ENCODE measurements at regions not wholly inside any gene's neighbourhood (a gene's known extent, or its start where the extent isn't known, plus 50 kb on each side); places are given as distances from the start of the nearest gene placed in this dataset.

DNA sequence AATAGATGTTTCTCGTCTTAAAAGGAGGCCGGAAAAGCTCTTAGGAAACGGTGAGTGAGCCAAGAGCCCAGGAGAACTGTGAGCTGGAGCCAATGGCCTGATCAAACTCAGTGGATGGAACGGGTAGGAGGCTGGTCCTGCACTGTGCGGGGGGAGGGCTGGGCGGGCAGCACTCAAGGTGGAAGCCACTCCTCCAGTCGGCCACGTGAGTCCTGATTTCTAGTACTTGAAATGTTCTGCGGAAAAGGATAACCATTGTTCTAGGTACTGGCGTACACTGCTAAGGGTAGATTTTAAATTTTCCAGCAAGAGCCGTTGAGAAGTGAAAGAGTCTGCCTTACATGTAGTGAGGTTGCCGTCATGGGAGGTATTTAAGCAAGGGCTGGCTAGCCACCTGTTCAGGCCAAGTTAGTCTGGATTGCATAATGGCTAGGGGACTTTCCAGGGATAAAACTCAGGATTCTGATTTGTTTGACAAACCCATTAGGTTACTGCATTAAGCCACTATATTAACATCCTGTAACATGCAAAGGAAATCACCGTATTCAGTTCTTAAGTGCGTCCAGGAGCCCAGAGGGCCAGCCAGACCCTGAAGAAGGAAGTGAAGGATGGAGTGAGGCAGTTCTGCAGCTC is 51.3 kb upstream of the ODC1 start:
- Histone ChIP-seq H2AFZ (ENCODE audit: low read depth) (no peak overlapping the region), H4K20me1 (ENCODE audit: insufficient read depth) (no peaks in the 10 kb centered on the region), H3K4me1 (ENCODE audit: control insufficient read depth in 1 of 2, insufficient read depth in 2 of 2, low read depth in 1 of 2, low read length in 1 of 2) (peaks cover 0 to 3% of the 10 kb centered on the region in 2 experiments; a peak in 2 of 4 replicates), H3K9me3 (no peaks in the 10 kb centered on the region), H3K4me2 (no peak overlapping the region), H3F3A (replicated peaks; ENCODE audit: insufficient read depth) (no peaks in the 10 kb centered on the region), H3K4me3 (ENCODE audit: low read depth in 2 of 2, low read length in 1 of 2) (no peak overlapping the region), H3K36me3 (replicated peaks in 1 of 2; ENCODE audit: control insufficient read depth in 1 of 2, insufficient read depth in 2 of 2, low read length in 1 of 2) (no peaks in the 10 kb centered on the region), H3K27me3 (ENCODE audit: insufficient read depth) (peaks cover 9% of the 10 kb centered on the region; the same call in 1 of the 2 replicates), H3K79me2 (ENCODE audit: insufficient read depth) (no peaks in the 10 kb centered on the region), H3K9ac (no peak overlapping the region), H3K27ac (ENCODE audit: low read depth in 2 of 2, low read length in 1 of 2) (no peak overlapping the region), H3K9me2 (no peaks in the 10 kb centered on the region)
- DNase-seq, result no peak
- ChIA-PET POLR2A (no interaction called here), CTCF (interaction anchor here (1.6 kb wide), 1 partner anchor 12 kb away, joined by 3 read pairs; no protein-coding TSS in a partner anchor)
- no peak for TF ChIP-seq TEAD4 (IDR thresholded peaks at IDR 0.05; ENCODE audit: borderline replicate concordance, insufficient read depth)
- TF ChIP-seq, protein P1, sequence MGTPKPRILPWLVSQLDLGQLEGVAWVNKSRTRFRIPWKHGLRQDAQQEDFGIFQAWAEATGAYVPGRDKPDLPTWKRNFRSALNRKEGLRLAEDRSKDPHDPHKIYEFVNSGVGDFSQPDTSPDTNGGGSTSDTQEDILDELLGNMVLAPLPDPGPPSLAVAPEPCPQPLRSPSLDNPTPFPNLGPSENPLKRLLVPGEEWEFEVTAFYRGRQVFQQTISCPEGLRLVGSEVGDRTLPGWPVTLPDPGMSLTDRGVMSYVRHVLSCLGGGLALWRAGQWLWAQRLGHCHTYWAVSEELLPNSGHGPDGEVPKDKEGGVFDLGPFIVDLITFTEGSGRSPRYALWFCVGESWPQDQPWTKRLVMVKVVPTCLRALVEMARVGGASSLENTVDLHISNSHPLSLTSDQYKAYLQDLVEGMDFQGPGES (IDR thresholded peaks at IDR 0.05; ENCODE audit: low read depth, low read length), result no peak
- TF ChIP-seq RXRA (IDR thresholded peaks at IDR 0.05; ENCODE audit: borderline replicate concordance, low read depth), result no peak
- TF ChIP-seq GATA2 (CRISPR knock-in tag; IDR thresholded peaks at IDR 0.05), result no peak
- no peak for TF ChIP-seq SIN3A (IDR thresholded peaks at IDR 0.05; ENCODE audit: borderline replicate concordance, low read depth, low read length)
- TF ChIP-seq EZH2phosphoT487 (IDR thresholded peaks at IDR 0.05; ENCODE audit: borderline replicate concordance, low read depth), result no peak
- no peak for TF ChIP-seq MXI1 (IDR thresholded peaks at IDR 0.05; ENCODE audit: low read depth, low read length)
- no peak for TF ChIP-seq EP300 (IDR thresholded peaks at IDR 0.05; ENCODE audit: borderline replicate concordance in 1 of 2, low read depth in 1 of 2, low read length in 1 of 2)
- WGBS (ENCODE audit: low lambda C conversion rate), result 87% methylated on average over 14 of the region's 14 CpGs

DNA sequence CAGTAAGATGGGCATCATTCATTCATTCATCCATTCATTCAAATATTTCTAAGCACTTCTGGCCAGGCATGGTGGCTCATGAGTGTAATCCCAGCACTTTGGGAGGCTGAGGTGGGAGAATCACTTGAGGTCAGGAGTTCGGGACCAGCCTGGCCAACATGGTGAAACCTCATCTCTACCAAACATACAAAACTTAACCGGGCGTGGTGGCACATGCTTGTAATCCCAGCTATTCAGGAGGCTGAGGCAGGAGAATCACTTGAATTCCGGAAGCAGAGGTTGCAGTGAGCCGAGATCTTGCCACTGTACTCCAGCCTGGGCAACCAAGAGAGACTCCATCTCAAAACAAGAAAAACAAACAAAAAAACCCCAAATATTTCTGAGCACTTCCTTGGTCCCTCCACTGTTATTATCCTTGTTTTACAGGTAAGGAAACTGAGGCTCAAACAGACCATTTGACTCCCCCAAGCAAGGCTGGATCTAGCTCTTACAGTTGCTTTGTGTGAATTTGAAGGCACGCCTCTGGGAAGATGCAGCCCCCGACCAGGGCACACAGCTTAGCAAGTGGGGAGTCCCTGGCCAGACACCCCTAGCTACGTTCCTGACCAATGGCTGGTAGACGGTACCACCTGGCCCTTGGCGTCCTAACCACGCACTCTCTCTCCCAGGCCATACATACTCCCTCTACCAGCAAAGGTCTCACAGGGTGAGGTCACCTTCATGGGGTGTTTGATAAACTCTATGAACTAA is 50.6 kb upstream of the ODC1 start:
- no peak overlapping the region for H3K9ac ChIP-seq
- H4K20me1 ChIP-seq (ENCODE audit: insufficient read depth), result no peaks in the 10 kb centered on the region

More for the DNA sequence above, 50.6 kb upstream of the ODC1 start:
- POLR2A ChIA-PET, result interaction anchor here (0.9 kb wide), 1 partner anchor 50 kb away, joined by 4 read pairs; the partner anchor contains the start of gene ODC1
- H3K9me3 ChIP-seq, result no peaks in the 10 kb centered on the region
- H2AFZ ChIP-seq (ENCODE audit: low read depth), result no peak overlapping the region
- WGBS (ENCODE audit: low lambda C conversion rate), result 90% methylated on average over 11 of the region's 11 CpGs
- H3K36me3 ChIP-seq (replicated peaks in 1 of 2; ENCODE audit: control insufficient read depth in 1 of 2, insufficient read depth in 2 of 2, low read length in 1 of 2), result no peaks in the 10 kb centered on the region
- H3K79me2 ChIP-seq (ENCODE audit: insufficient read depth), result no peaks in the 10 kb centered on the region
- H3F3A ChIP-seq (replicated peaks; ENCODE audit: insufficient read depth), result no peaks in the 10 kb centered on the region
- CTCF ChIA-PET, result interaction anchor here (1.2 kb wide), 1 partner anchor 17 kb away, joined by 3 read pairs; no protein-coding TSS in a partner anchor
- DNase-seq, result no peak
- no peak for TF ChIP-seq TEAD4 (IDR thresholded peaks at IDR 0.05; ENCODE audit: borderline replicate concordance, insufficient read depth)
- TF ChIP-seq, protein P2, sequence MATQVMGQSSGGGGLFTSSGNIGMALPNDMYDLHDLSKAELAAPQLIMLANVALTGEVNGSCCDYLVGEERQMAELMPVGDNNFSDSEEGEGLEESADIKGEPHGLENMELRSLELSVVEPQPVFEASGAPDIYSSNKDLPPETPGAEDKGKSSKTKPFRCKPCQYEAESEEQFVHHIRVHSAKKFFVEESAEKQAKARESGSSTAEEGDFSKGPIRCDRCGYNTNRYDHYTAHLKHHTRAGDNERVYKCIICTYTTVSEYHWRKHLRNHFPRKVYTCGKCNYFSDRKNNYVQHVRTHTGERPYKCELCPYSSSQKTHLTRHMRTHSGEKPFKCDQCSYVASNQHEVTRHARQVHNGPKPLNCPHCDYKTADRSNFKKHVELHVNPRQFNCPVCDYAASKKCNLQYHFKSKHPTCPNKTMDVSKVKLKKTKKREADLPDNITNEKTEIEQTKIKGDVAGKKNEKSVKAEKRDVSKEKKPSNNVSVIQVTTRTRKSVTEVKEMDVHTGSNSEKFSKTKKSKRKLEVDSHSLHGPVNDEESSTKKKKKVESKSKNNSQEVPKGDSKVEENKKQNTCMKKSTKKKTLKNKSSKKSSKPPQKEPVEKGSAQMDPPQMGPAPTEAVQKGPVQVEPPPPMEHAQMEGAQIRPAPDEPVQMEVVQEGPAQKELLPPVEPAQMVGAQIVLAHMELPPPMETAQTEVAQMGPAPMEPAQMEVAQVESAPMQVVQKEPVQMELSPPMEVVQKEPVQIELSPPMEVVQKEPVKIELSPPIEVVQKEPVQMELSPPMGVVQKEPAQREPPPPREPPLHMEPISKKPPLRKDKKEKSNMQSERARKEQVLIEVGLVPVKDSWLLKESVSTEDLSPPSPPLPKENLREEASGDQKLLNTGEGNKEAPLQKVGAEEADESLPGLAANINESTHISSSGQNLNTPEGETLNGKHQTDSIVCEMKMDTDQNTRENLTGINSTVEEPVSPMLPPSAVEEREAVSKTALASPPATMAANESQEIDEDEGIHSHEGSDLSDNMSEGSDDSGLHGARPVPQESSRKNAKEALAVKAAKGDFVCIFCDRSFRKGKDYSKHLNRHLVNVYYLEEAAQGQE (IDR thresholded peaks at IDR 0.05; ENCODE audit: low read depth, low read length), result no peak
- no peak for TF ChIP-seq RXRA (IDR thresholded peaks at IDR 0.05; ENCODE audit: borderline replicate concordance, low read depth)
- no peak for TF ChIP-seq GABPA (IDR thresholded peaks at IDR 0.05; ENCODE audit: low read depth)
- TF ChIP-seq RFX5 (IDR thresholded peaks at IDR 0.05; ENCODE audit: low read length), result no peak
- TF ChIP-seq, protein P3, sequence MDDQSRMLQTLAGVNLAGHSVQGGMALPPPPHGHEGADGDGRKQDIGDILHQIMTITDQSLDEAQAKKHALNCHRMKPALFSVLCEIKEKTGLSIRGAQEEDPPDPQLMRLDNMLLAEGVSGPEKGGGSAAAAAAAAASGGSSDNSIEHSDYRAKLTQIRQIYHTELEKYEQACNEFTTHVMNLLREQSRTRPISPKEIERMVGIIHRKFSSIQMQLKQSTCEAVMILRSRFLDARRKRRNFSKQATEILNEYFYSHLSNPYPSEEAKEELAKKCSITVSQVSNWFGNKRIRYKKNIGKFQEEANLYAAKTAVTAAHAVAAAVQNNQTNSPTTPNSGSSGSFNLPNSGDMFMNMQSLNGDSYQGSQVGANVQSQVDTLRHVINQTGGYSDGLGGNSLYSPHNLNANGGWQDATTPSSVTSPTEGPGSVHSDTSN (IDR thresholded peaks at IDR 0.05), result no peak
- TF ChIP-seq, protein P4, sequence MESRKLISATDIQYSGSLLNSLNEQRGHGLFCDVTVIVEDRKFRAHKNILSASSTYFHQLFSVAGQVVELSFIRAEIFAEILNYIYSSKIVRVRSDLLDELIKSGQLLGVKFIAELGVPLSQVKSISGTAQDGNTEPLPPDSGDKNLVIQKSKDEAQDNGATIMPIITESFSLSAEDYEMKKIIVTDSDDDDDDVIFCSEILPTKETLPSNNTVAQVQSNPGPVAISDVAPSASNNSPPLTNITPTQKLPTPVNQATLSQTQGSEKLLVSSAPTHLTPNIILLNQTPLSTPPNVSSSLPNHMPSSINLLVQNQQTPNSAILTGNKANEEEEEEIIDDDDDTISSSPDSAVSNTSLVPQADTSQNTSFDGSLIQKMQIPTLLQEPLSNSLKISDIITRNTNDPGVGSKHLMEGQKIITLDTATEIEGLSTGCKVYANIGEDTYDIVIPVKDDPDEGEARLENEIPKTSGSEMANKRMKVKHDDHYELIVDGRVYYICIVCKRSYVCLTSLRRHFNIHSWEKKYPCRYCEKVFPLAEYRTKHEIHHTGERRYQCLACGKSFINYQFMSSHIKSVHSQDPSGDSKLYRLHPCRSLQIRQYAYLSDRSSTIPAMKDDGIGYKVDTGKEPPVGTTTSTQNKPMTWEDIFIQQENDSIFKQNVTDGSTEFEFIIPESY (IDR thresholded peaks at IDR 0.05; ENCODE audit: borderline replicate concordance, low read depth), result no peak
- no peak for TF ChIP-seq ELF1 (IDR thresholded peaks at IDR 0.05)
- no peak for TF ChIP-seq CHD2 (IDR thresholded peaks at IDR 0.05; ENCODE audit: low read length, partially characterized antibody)
- H3K4me1 ChIP-seq (ENCODE audit: control insufficient read depth in 1 of 2, insufficient read depth in 2 of 2, low read depth in 1 of 2, low read length in 1 of 2), result peaks cover 0 to 3% of the 10 kb centered on the region in 2 experiments; a peak in 2 of 4 replicates
- no peak overlapping the region for H3K4me2 ChIP-seq
- no peak overlapping the region for H3K4me3 ChIP-seq (ENCODE audit: low read depth in 2 of 2, low read length in 1 of 2)
- peaks cover 9% of the 10 kb centered on the region; the same call in 1 of the 2 replicates for H3K27me3 ChIP-seq (ENCODE audit: insufficient read depth)
- H3K9me2 ChIP-seq, result no peaks in the 10 kb centered on the region
- H3K27ac ChIP-seq (ENCODE audit: low read depth in 2 of 2, low read length in 1 of 2), result no peak overlapping the region

Data from SK-N-SH (cell line).